HEK293 (cell line): ENCODE measurements at regions not wholly inside any gene's neighbourhood (a gene's known extent, or its start where the extent isn't known, plus 50 kb on each side); places are given as distances from the start of the nearest gene placed in this dataset.

Experiments
- ATF2 ChIP-seq: fragments of 450-650 bp; formaldehyde crosslinking; IDR thresholded peaks from 2 replicates; pipeline ENCODE4 v1.5.1; 2016; ENCODE audit warnings: missing biosample characterization, missing genetic modification characterization, low read depth
- EGR2 ChIP-seq: fragments of 450-650 bp; formaldehyde crosslinking; IDR thresholded peaks from 2 replicates; pipeline ENCODE4 v1.5.1; 2016; ENCODE audit warnings: low read depth, missing biosample characterization, missing genetic modification characterization
- GLIS1 ChIP-seq: fragments of 450-650 bp; formaldehyde crosslinking; IDR thresholded peaks from 2 replicates; pipeline ENCODE4 v1.5.1; 2016; ENCODE audit warnings: missing biosample characterization, missing genetic modification characterization
- HOXA7 ChIP-seq: sonication (generic); formaldehyde crosslinking; IDR thresholded peaks from 2 replicates; pipeline ENCODE4 v1.8.1; 2022; ENCODE audit warnings: missing genetic modification reagents, borderline replicate concordance
- MYNN ChIP-seq: fragments of 450-650 bp; formaldehyde crosslinking; IDR thresholded peaks from 2 replicates; pipeline ENCODE4 v1.5.1; 2016; ENCODE audit warnings: missing biosample characterization, missing genetic modification characterization, borderline replicate concordance
- MZF1 ChIP-seq: fragments of 450-650 bp; formaldehyde crosslinking; IDR thresholded peaks from 2 replicates; pipeline ENCODE4 v1.5.1; 2017; ENCODE audit warnings: missing biosample characterization, missing genetic modification characterization, borderline replicate concordance
- SP3 ChIP-seq: fragments of 450-650 bp; formaldehyde crosslinking; IDR thresholded peaks from 2 replicates; pipeline ENCODE4 v1.5.1; 2016; ENCODE audit warnings: missing biosample characterization, missing genetic modification characterization
- SP7 ChIP-seq: fragments of 450-650 bp; formaldehyde crosslinking; IDR thresholded peaks from 2 replicates; pipeline ENCODE4 v1.5.1; 2016; ENCODE audit warnings: missing biosample characterization, missing genetic modification characterization
- YY2 ChIP-seq: fragments of 450-650 bp; formaldehyde crosslinking; IDR thresholded peaks from 2 replicates; pipeline ENCODE4 v1.5.1; 2016; ENCODE audit warnings: missing biosample characterization, missing genetic modification characterization
- ZFP37 ChIP-seq: fragments of 450-650 bp; formaldehyde crosslinking; IDR thresholded peaks from 2 replicates; pipeline ENCODE4 v1.5.1; 2016; ENCODE audit warnings: missing biosample characterization, missing genetic modification characterization
- ZFP41 ChIP-seq: fragments of 450-650 bp; formaldehyde crosslinking; IDR thresholded peaks from 2 replicates; pipeline ENCODE4 v1.5.1; 2016; ENCODE audit warnings: missing biosample characterization, missing genetic modification characterization, borderline replicate concordance
- ZNF121 ChIP-seq: fragments of 450-650 bp; formaldehyde crosslinking; IDR thresholded peaks from 2 replicates; pipeline ENCODE4 v1.5.1; 2016; ENCODE audit warnings: missing biosample characterization, missing genetic modification characterization
- ZNF146 ChIP-seq: fragments of 450-650 bp; formaldehyde crosslinking; IDR thresholded peaks from 2 replicates; pipeline ENCODE4 v1.5.1; 2016; ENCODE audit warnings: missing biosample characterization, missing genetic modification characterization
- ZNF211 ChIP-seq: fragments of 450-650 bp; formaldehyde crosslinking; IDR thresholded peaks from 2 replicates; pipeline ENCODE4 v1.5.1; 2016; ENCODE audit warnings: low read depth, missing biosample characterization, missing genetic modification characterization
- ZNF223 ChIP-seq: fragments of 450-650 bp; formaldehyde crosslinking; IDR thresholded peaks from 2 replicates; pipeline ENCODE4 v1.5.1; 2016; ENCODE audit warnings: missing biosample characterization, missing genetic modification characterization
- ZNF302 ChIP-seq: fragments of 450-650 bp; formaldehyde crosslinking; IDR thresholded peaks from 2 replicates; pipeline ENCODE4 v1.5.1; 2016; ENCODE audit warnings: missing biosample characterization, missing genetic modification characterization, low read depth
- ZNF529 ChIP-seq: fragments of 450-650 bp; formaldehyde crosslinking; IDR thresholded peaks from 2 replicates; pipeline ENCODE4 v1.5.1; 2017; ENCODE audit warnings: missing genetic modification characterization, missing biosample characterization; ENCODE audit not compliant: insufficient replicate concordance
- ZNF561 ChIP-seq: fragments of 450-650 bp; IDR thresholded peaks from 2 replicates; pipeline ENCODE4 v1.5.1; 2018; ENCODE audit warnings: missing biosample characterization, missing genetic modification characterization, borderline replicate concordance
- ZNF571 ChIP-seq: fragments of 450-650 bp; formaldehyde crosslinking; IDR thresholded peaks from 2 replicates; pipeline ENCODE4 v1.5.0; 2017; ENCODE audit warnings: missing biosample characterization, missing genetic modification characterization
- ZNF621 ChIP-seq: fragments of 450-650 bp; formaldehyde crosslinking; IDR thresholded peaks from 2 replicates; pipeline ENCODE4 v1.5.1; 2017; ENCODE audit warnings: missing biosample characterization, missing genetic modification characterization
- ZNF623 ChIP-seq: fragments of 450-650 bp; formaldehyde crosslinking; IDR thresholded peaks from 2 replicates; pipeline ENCODE4 v1.5.1; 2016; ENCODE audit warnings: missing biosample characterization, missing genetic modification characterization
- ZNF791 ChIP-seq: fragments of 450-650 bp; formaldehyde crosslinking; IDR thresholded peaks from 2 replicates; pipeline ENCODE4 v1.5.1; 2016; ENCODE audit warnings: missing biosample characterization, missing genetic modification characterization
- ZXDB ChIP-seq: fragments of 450-650 bp; formaldehyde crosslinking; IDR thresholded peaks from 2 replicates; pipeline ENCODE4 v1.5.1; 2016; ENCODE audit warnings: missing biosample characterization, missing genetic modification characterization
- TF ChIP-seq, protein P1 (sequence below): fragments of 450-650 bp; formaldehyde crosslinking; IDR thresholded peaks from 2 replicates; pipeline ENCODE4 v1.5.1; 2016; ENCODE audit warnings: missing biosample characterization, missing genetic modification characterization
- TF ChIP-seq, protein P2 (sequence below): fragments of 450-650 bp; formaldehyde crosslinking; IDR thresholded peaks from 2 replicates; pipeline ENCODE4 v1.5.1; 2017; ENCODE audit warnings: missing biosample characterization, missing genetic modification characterization
- TF ChIP-seq, protein P3 (sequence below): fragments of 450-650 bp; formaldehyde crosslinking; IDR thresholded peaks from 2 replicates; pipeline ENCODE4 v1.5.1; 2017; ENCODE audit warnings: missing biosample characterization, missing genetic modification characterization
- TF ChIP-seq, protein P4 (sequence below): fragments of 450-650 bp; formaldehyde crosslinking; IDR thresholded peaks from 2 replicates; pipeline ENCODE4 v1.5.1; 2017; ENCODE audit warnings: missing biosample characterization, missing genetic modification characterization
- TF ChIP-seq, protein P5 (sequence below): fragments of 450-650 bp; formaldehyde crosslinking; IDR thresholded peaks from 2 replicates; pipeline ENCODE4 v1.5.1; 2016; ENCODE audit warnings: missing biosample characterization, missing genetic modification characterization

DNA sequence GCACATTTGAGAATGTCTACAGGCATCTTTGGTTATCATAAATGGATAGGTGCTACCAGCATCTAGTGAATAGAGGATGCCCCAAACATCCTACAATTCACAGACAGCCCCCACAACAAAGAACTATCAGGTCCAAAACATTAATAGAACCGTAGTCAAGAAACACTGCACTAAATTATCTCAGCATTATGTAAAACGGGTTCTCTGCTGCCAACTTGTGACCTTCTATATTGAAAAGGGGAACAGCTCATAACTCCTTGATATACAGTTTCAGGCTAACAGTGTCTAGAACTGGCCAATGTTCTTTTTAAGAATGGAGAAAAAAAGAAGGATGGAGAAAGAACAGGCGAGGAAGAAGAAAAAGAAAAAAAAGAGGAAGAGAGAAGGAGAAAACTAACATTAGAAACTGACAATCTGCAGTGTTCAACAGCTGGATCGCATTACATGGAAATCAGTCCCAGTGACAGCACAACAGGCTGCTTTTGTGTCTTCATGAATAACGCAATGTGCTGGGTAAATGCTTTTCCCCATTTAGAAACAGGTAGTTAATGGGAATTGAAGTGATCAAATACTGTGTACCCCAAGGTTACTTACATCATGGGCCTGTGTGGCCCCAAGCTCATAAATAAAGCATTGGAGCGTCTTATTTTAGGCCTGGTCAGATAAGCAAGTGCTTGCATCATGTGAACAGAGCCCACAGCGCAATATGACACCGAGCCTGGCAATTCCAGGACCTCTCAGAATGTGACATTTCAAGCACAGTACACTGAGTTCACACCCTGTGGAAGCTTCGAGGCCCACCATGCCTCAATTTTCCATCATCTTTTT, 339.5 kb downstream of the DHX15 start (continued):
- TF ChIP-seq ATF2 (tag by site-specific recombination) (no peak), EGR2 (tag by site-specific recombination) (no peak), ZNF146 (no peak), SP3 (tag by site-specific recombination) (no peak), HOXA7 (CRISPR knock-in tag) (no peak), ZNF621 (tag by site-specific recombination) (no peak), ZFP41 (tag by site-specific recombination) (no peak), ZXDB (tag by site-specific recombination) (no peak), ZNF302 (tag by site-specific recombination) (no peak), GLIS1 (tag by site-specific recombination) (no peak), MYNN (no peak), ZNF561 (no peak), ZNF223 (tag by site-specific recombination) (no peak), ZNF623 (tag by site-specific recombination) (no peak), YY2 (tag by site-specific recombination) (no peak), ZNF791 (tag by site-specific recombination) (no peak), ZNF121 (no peak), ZNF571 (tag by site-specific recombination) (no peak), ZFP37 (tag by site-specific recombination) (no peak), ZNF529 (tag by site-specific recombination) (no peak), ZNF211 (tag by site-specific recombination) (no peak), MZF1 (tag by site-specific recombination) (no peak), SP7 (tag by site-specific recombination) (no peak)
- TF ChIP-seq, protein P1, sequence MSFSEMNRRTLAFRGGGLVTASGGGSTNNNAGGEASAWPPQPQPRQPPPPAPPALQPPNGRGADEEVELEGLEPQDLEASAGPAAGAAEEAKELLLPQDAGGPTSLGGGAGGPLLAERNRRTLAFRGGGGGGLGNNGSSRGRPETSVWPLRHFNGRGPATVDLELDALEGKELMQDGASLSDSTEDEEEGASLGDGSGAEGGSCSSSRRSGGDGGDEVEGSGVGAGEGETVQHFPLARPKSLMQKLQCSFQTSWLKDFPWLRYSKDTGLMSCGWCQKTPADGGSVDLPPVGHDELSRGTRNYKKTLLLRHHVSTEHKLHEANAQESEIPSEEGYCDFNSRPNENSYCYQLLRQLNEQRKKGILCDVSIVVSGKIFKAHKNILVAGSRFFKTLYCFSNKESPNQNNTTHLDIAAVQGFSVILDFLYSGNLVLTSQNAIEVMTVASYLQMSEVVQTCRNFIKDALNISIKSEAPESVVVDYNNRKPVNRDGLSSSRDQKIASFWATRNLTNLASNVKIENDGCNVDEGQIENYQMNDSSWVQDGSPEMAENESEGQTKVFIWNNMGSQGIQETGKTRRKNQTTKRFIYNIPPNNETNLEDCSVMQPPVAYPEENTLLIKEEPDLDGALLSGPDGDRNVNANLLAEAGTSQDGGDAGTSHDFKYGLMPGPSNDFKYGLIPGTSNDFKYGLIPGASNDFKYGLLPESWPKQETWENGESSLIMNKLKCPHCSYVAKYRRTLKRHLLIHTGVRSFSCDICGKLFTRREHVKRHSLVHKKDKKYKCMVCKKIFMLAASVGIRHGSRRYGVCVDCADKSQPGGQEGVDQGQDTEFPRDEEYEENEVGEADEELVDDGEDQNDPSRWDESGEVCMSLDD (tag by site-specific recombination): no peak
- TF ChIP-seq, protein P2, sequence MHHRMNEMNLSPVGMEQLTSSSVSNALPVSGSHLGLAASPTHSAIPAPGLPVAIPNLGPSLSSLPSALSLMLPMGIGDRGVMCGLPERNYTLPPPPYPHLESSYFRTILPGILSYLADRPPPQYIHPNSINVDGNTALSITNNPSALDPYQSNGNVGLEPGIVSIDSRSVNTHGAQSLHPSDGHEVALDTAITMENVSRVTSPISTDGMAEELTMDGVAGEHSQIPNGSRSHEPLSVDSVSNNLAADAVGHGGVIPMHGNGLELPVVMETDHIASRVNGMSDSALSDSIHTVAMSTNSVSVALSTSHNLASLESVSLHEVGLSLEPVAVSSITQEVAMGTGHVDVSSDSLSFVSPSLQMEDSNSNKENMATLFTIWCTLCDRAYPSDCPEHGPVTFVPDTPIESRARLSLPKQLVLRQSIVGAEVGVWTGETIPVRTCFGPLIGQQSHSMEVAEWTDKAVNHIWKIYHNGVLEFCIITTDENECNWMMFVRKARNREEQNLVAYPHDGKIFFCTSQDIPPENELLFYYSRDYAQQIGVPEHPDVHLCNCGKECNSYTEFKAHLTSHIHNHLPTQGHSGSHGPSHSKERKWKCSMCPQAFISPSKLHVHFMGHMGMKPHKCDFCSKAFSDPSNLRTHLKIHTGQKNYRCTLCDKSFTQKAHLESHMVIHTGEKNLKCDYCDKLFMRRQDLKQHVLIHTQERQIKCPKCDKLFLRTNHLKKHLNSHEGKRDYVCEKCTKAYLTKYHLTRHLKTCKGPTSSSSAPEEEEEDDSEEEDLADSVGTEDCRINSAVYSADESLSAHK: peak; percentile 98
- TF ChIP-seq, protein P3, sequence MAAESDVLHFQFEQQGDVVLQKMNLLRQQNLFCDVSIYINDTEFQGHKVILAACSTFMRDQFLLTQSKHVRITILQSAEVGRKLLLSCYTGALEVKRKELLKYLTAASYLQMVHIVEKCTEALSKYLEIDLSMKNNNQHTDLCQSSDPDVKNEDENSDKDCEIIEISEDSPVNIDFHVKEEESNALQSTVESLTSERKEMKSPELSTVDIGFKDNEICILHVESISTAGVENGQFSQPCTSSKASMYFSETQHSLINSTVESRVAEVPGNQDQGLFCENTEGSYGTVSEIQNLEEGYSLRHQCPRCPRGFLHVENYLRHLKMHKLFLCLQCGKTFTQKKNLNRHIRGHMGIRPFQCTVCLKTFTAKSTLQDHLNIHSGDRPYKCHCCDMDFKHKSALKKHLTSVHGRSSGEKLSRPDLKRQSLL (tag by site-specific recombination): no peak
- TF ChIP-seq, protein P4, sequence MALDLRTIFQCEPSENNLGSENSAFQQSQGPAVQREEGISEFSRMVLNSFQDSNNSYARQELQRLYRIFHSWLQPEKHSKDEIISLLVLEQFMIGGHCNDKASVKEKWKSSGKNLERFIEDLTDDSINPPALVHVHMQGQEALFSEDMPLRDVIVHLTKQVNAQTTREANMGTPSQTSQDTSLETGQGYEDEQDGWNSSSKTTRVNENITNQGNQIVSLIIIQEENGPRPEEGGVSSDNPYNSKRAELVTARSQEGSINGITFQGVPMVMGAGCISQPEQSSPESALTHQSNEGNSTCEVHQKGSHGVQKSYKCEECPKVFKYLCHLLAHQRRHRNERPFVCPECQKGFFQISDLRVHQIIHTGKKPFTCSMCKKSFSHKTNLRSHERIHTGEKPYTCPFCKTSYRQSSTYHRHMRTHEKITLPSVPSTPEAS: no peak
- TF ChIP-seq, protein P5, sequence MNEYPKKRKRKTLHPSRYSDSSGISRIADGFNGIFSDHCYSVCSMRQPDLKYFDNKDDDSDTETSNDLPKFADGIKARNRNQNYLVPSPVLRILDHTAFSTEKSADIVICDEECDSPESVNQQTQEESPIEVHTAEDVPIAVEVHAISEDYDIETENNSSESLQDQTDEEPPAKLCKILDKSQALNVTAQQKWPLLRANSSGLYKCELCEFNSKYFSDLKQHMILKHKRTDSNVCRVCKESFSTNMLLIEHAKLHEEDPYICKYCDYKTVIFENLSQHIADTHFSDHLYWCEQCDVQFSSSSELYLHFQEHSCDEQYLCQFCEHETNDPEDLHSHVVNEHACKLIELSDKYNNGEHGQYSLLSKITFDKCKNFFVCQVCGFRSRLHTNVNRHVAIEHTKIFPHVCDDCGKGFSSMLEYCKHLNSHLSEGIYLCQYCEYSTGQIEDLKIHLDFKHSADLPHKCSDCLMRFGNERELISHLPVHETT: no peak
